ENCODE measurements at regions not wholly inside any gene's neighbourhood (a gene's known extent, or its start where the extent isn't known, plus 50 kb on each side); places are given as distances from the start of the nearest gene placed in this dataset.

DNA sequence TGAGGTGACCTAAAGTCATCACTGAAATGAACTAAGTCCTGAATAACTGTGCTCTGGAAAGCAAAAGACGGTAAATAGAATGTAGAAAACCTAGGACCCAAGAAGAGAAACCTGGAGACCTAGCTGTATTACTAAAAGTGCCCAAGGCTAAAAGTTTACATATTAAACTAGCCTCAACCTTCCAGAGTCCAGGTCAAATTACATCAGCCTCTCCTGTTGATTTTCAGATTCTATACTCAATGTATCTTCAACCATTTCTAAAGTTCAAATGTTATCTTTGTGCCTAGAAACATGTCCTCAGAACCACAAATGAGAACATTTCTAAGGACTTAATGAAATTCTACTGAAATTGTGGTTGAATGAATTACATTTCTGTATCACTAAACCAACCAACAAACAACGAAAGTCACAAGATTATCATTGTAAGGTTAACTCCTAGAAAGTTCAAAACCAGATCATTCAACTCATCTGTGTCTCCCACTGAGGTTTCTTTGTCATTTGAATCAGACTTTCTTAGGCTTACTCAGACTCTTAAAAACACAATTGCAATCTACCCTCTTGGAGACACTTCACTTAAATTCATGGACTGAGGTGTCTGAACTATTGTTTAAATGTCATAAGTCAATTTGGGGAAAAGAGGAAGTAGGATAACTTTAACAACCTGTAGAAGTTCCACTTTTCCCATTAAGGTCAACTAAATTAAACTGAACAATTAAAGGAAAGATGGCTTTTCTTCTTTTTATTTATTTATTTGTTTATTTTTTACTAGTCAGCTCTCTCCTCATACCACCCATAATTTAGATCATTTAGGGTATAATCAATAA is 207.7 kb downstream of the BARHL2 start:
- TF ChIP-seq CTCF (IDR thresholded peaks at IDR 0.05) (no peak), POLR2A (IDR thresholded peaks at IDR 0.05) (no peak)
